ENCODE measurements at regions not wholly inside any gene's neighbourhood (a gene's known extent, or its start where the extent isn't known, plus 50 kb on each side); places are given as distances from the start of the nearest gene placed in this dataset.

GRCh38 chr9:18397076-18397475, 76.9 kb upstream of the ADAMTSL1 start:
- ChIA-PET POLR2A (no interaction called here), CTCF (no interaction called here)
- Mint-ChIP-seq H3K27me3 (no peaks in the 10 kb centered on the region), H3K4me1 (no peaks in the 10 kb centered on the region), H3K4me3 (no peak overlapping the region), H3K27ac (no peak overlapping the region), H3K9me3 (ENCODE audit: low read depth) (no peaks in the 10 kb centered on the region), H3K36me3 (ENCODE audit: low read depth) (no peaks in the 10 kb centered on the region)
- no peak for DNase-seq
- intact Hi-C loops (cut with DNase I, micrococcal nuclease), result no loop called here
- ATAC-seq, result no peak

DNA sequence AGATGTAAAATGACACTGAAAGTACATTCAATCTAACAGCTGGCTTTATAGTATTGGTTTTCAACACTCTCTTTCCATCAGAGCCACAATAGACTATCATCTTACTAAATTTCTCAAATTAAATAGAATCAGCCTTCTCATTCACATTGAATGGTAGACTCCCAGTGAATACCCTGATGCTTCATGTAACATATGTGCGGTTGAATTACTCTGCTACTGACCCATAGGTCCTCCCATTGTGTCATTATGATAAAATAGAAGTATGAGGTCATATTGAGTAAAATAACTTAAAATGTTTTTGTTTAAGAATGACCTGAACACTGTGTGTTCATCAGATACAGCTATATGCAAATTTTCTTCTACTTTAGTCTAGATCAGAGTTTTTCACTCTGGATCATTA, 75.9 kb upstream of the ADAMTSL1 start:
- intact Hi-C loops (cut with DNase I, micrococcal nuclease), result no loop called here
- Mint-ChIP-seq H3K27ac (no peak overlapping the region), H3K36me3 (ENCODE audit: low read depth) (no peaks in the 10 kb centered on the region), H3K27me3 (no peaks in the 10 kb centered on the region), H3K4me1 (no peaks in the 10 kb centered on the region), H3K4me3 (no peak overlapping the region), H3K9me3 (ENCODE audit: low read depth) (no peaks in the 10 kb centered on the region)
- ChIA-PET CTCF (no interaction called here), POLR2A (no interaction called here)
- ATAC-seq, result no peak
- no peak for DNase-seq

- no peak for DNase-seq
- no peak overlapping the region for H3K4me3 Mint-ChIP-seq
- ATAC-seq, result no peak
- intact Hi-C loops (cut with DNase I, micrococcal nuclease), result no loop called here
- H3K36me3 Mint-ChIP-seq (ENCODE audit: low read depth), result no peaks in the 10 kb centered on the region
- CTCF ChIA-PET, result no interaction called here
- no peak overlapping the region for H3K27ac Mint-ChIP-seq
- H3K9me3 Mint-ChIP-seq (ENCODE audit: low read depth), result no peaks in the 10 kb centered on the region
- H3K27me3 Mint-ChIP-seq, result no peaks in the 10 kb centered on the region
- POLR2A ChIA-PET, result interaction anchor here (0.6 kb wide), 1 partner anchor 11 kb away, joined by 3 read pairs; no protein-coding TSS in a partner anchor
- H3K4me1 Mint-ChIP-seq, result no peaks in the 10 kb centered on the region
Measured at GRCh38 chr9:18404434-18405029, 69.4 kb upstream of the ADAMTSL1 start.

DNA sequence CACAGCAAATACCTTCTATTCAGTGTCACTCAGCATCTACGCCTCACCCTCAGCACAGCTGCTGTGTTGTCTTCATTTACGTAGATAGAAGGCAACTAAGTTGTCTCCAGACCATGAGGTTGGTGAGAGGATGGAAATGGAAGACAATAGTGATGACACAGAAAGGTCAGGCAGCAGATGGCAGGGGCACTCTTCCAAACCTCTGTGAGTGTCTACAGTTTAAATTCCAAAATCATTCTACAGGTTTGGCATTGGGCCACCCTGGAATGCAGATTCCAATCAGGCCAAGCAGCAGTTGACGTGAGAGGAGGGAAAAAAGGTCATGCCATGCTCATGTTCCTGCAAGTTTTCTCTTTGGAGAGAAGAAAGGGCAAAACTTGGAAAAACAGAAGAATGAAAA, 68.7 kb upstream of the ADAMTSL1 start:
- H3K4me1 Mint-ChIP-seq, result no peaks in the 10 kb centered on the region
- DNase-seq (no peak), ATAC-seq (no peak)
- H3K36me3 Mint-ChIP-seq (ENCODE audit: low read depth), result no peaks in the 10 kb centered on the region
- H3K9me3 Mint-ChIP-seq (ENCODE audit: low read depth), result no peaks in the 10 kb centered on the region
- CTCF ChIA-PET, result no interaction called here
- H3K27me3 Mint-ChIP-seq, result no peaks in the 10 kb centered on the region
- no peak overlapping the region for H3K4me3 Mint-ChIP-seq
- POLR2A ChIA-PET, result no interaction called here
- intact Hi-C loops (cut with DNase I, micrococcal nuclease), result no loop called here
- H3K27ac Mint-ChIP-seq, result no peak overlapping the region

- H3K4me3 Mint-ChIP-seq, result no peak overlapping the region
- intact Hi-C loops (cut with DNase I, micrococcal nuclease), result no loop called here
- DNase-seq, result no peak
Measured at GRCh38 chr9:18410983-18411382, 63.0 kb upstream of the ADAMTSL1 start.

DNA sequence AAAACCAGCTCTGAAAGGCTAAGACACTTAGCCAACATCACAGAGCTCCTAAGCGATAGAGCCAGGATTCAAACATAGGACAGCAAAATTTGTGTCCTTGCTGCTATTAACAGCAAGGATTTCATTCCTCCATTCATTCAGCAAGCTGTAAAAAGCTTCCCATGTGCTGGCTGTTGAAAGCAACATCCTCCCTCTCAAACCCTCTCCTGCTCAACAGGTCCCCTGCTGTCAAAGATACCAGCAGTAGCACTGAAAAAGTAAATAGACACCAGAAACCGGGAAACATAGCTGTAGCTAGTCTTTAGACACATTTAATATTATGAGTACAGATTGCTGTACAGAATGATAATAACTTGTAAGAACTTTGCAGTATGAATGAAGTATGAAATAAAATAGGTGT, 52.6 kb upstream of the ADAMTSL1 start:
- ChIA-PET POLR2A (no interaction called here), CTCF (interaction anchor here (1.2 kb wide), 1 partner anchor 8 kb away, joined by 3 read pairs; no protein-coding TSS in a partner anchor)
- intact Hi-C loops (cut with DNase I, micrococcal nuclease), result no loop called here
- no peaks in the 10 kb centered on the region for H3K4me1 Mint-ChIP-seq
- H3K4me3 Mint-ChIP-seq, result no peak overlapping the region
- no peaks in the 10 kb centered on the region for H3K9me3 Mint-ChIP-seq (ENCODE audit: low read depth)
- no peaks in the 10 kb centered on the region for H3K36me3 Mint-ChIP-seq (ENCODE audit: low read depth)
- H3K27me3 Mint-ChIP-seq, result peaks cover 4% of the 10 kb centered on the region
- no peak for DNase-seq
- H3K27ac Mint-ChIP-seq, result no peak overlapping the region
- ATAC-seq, result no peak

More at GRCh38 chr9:18410983-18411382, 63.0 kb upstream of the ADAMTSL1 start:
- H3K36me3 Mint-ChIP-seq (ENCODE audit: low read depth), result no peaks in the 10 kb centered on the region
- no peak overlapping the region for H3K27ac Mint-ChIP-seq
- peaks cover 5% of the 10 kb centered on the region for H3K27me3 Mint-ChIP-seq
- H3K4me1 Mint-ChIP-seq, result no peaks in the 10 kb centered on the region
- CTCF ChIA-PET, result no interaction called here
- no peaks in the 10 kb centered on the region for H3K9me3 Mint-ChIP-seq (ENCODE audit: low read depth)
- POLR2A ChIA-PET, result no interaction called here
- no peak for ATAC-seq

DNA sequence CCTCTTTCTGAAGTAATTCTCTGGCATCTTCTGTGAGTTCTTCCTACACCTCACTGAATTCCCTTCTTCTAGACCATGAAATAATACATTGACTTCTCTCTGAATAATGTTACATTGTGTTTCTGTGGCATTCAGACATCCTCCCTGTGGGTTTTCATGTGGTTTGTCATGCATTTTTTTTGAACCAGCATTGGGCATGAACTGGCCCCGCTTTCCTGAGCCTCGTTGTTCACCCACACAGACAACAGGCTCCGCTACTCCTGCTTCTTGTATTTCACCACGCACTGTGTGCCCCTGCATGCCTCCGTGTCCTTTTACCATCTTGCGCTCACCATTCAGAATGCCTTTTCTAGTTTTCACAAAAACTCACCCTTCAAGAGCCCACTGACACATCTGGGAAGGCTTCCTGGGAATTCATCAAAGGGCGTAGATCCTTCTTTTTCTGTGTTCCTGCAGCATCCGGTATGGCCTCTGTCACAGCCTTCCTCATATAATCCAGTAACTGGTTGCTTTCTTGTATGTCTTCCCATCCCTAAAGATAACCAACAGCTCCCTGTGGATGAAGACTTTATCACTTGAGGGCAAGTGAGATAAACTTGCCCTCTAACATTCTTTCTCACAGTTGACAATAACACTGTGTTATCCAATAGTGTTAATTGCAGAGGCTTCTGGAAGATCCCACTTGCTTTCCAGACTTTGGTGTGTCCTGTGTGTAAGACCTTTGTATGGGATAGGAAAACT, 51.5 kb upstream of the ADAMTSL1 start:
- no peaks in the 10 kb centered on the region for H3K36me3 Mint-ChIP-seq (ENCODE audit: low read depth)
- peaks cover 4% of the 10 kb centered on the region for H3K27me3 Mint-ChIP-seq
- intact Hi-C loops (cut with DNase I, micrococcal nuclease), result no loop called here
- ATAC-seq, result no peak
- CTCF ChIA-PET, result interaction anchor here (1.2 kb wide), 1 partner anchor 9 kb away, joined by 3 read pairs; no protein-coding TSS in a partner anchor
- no peak for DNase-seq
- no peak overlapping the region for H3K4me3 Mint-ChIP-seq
- POLR2A ChIA-PET, result no interaction called here
- no peak overlapping the region for H3K27ac Mint-ChIP-seq
- H3K9me3 Mint-ChIP-seq (ENCODE audit: low read depth), result no peaks in the 10 kb centered on the region
- no peaks in the 10 kb centered on the region for H3K4me1 Mint-ChIP-seq

DNA sequence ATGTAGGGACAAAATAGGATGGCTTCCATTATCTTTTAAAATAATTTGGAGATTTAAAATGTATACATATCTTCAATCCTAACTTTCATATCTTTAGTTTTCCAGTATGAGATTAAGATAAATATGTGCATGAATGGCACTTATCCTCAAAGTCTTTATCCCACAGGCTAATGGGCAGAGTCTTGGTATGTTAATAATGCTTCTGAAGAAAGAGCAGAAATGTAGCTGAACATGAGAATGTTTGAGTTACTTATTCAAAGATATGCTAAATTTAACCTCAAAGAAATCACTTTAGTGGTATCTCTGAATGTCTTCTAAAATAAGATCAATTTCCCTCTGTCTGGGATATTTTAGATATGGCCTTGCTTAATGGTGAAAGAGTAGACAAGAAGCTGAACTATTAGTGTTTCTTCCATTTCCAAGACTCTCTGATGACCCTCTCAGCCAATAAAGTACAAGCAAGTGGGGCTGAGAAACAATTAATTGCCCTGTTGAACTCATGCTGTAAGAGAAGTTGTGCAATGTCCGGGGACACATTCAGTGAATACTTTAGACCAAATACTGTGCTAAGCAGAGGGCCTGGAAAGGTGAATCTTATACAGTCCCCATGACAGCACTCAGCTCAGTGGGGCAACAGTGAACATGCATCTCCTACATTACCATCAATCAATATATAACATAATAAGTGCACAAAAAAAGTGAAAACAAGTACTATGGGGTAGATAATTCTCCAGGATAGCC, 50.0 kb upstream of the ADAMTSL1 start:
- Mint-ChIP-seq H3K9me3 (ENCODE audit: low read depth) (no peaks in the 10 kb centered on the region), H3K27me3 (peaks cover 4% of the 10 kb centered on the region), H3K4me3 (no peak overlapping the region), H3K27ac (no peak overlapping the region), H3K4me1 (no peaks in the 10 kb centered on the region), H3K36me3 (ENCODE audit: low read depth) (no peaks in the 10 kb centered on the region)
- no peak for DNase-seq
- no peak for ATAC-seq
- POLR2A ChIA-PET, result no interaction called here
- CTCF ChIA-PET, result interaction anchor here (0.7 kb wide), 1 partner anchor 169 kb away, joined by 3 read pairs; no protein-coding TSS in a partner anchor
- intact Hi-C loops (cut with DNase I, micrococcal nuclease), result no loop called here
